Ovary (tissue), 7 donors: ENCODE measurements at regions not wholly inside any gene's neighbourhood (a gene's known extent, or its start where the extent isn't known, plus 50 kb on each side); places are given as distances from the start of the nearest gene placed in this dataset.
"Not testable (repeated sequence)": the region's sequence is repeated elsewhere in the genome, so short reads cannot be mapped to it uniquely, and the experiment has no call there.

Source experiments
- DNase-seq, 5 donors: peaks; one replicate each; pipeline ENCODE4 v3.0.0-alpha.2; 2019 to 2020
- H3K27ac ChIP-seq, 2 donors: fragments of 200-600 bp; one replicate each; pipeline versions ENCODE4 v1.5.1 to v1.8.0; 2019 to 2022
- H3K27me3 ChIP-seq: fragments of 200-600 bp; one replicate; pipeline ENCODE4 v1.8.0; 2022
- H3K36me3 ChIP-seq: fragments of 200-600 bp; sonication (generic); one replicate; pipeline ENCODE4 v1.5.1; 2019
- H3K4me1 ChIP-seq: one replicate; pipeline ENCODE4 v1.8.1; 2013; ENCODE audit warnings: mild to moderate bottlenecking, moderate library complexity; ENCODE audit not compliant: insufficient read depth
- H3K4me3 ChIP-seq: fragments of 200-600 bp; sonication (generic); one replicate; pipeline ENCODE4 v1.5.1; 2017
- H3K9me3 ChIP-seq, 2 donors: fragments of 200-600 bp in 1 of 2; sonication (generic) in 1 of 2; one replicate each; pipeline versions ENCODE4 v1.5.1 to v1.8.1; 2013 to 2019; ENCODE audit warnings: mild to moderate bottlenecking in 1 of 2, moderate library complexity in 1 of 2
- CTCF ChIP-seq, 3 donors: fragments of 450-650 bp in 2 of 3; fragments of 200-600 bp in 1 of 3; IDR thresholded peaks; one replicate each; pipeline versions ENCODE4 v1.5.1 to v1.8.0; 2016 to 2022; ENCODE audit warnings: antibody characterized with exemption in 3 of 3, mild to moderate bottlenecking in 1 of 3
- EP300 ChIP-seq: sonication (generic); formaldehyde crosslinking; IDR thresholded peaks from one replicate; pipeline ENCODE4 v1.6.1; 2017; ENCODE audit warnings: antibody characterized with exemption
- POLR2A ChIP-seq: fragments of 450-650 bp; IDR thresholded peaks from one replicate; pipeline ENCODE4 v1.6.1; 2017; ENCODE audit warnings: antibody characterized with exemption, mild to moderate bottlenecking, moderate library complexity
- WGBS, 3 donors: extraction: QIAGEN DNeasy Blood & Tissue Kit in 1 of 3; methylation state at CpG; one replicate each; pipeline versions ENCODE4 v1.1.5 to v1.1.7; 2013 to 2017; 5-methylcytosine and 5-hydroxymethylcytosine counted together
- intact Hi-C, 4 donors: fragments of 100-400 bp; cut with DNase I; formaldehyde crosslinking; loops; one replicate each; pipeline versions ENCODE4 v1.11.0 to v1.15.1; 2022 to 2023
- donor health status: DM: no; HTN: no; CAD: no; lungs with moderate emphysema.
- donor health status: DM: no; HTN: no; CAD: no.
- donor health status: Bipolar disorder and iron deficiency.
- donor health status: DM: no; HTN: no; CAD: no.
- donor health status: DM: yes; HTN: yes; CAD: no.

GRCh38 chr3:163518065-163518464 is 1560.2 kb downstream of the SI start:
- TF ChIP-seq POLR2A (no peak), CTCF (IDR thresholded peaks at IDR 0.05) (no peak), EP300 (no peak)
- no peak for DNase-seq
- no peaks in the 10 kb centered on the region for H3K9me3 ChIP-seq
- intact Hi-C loops, result no loop called here
- no peaks in the 10 kb centered on the region for H3K36me3 ChIP-seq
- no peaks in the 10 kb centered on the region for H3K27me3 ChIP-seq
- H3K4me1 ChIP-seq, result no peaks in the 10 kb centered on the region
- no peak overlapping the region for H3K27ac ChIP-seq
- 76 to 87% (median 82%) methylated on average over 3 of the region's 3 CpGs for WGBS, 3 donors
- no peak overlapping the region for H3K4me3 ChIP-seq

- peaks cover 2% of the 10 kb centered on the region for H3K27me3 ChIP-seq
- H3K4me1 ChIP-seq, result no peaks in the 10 kb centered on the region
- intact Hi-C loops, result no loop called here
- H3K9me3 ChIP-seq, result no peaks in the 10 kb centered on the region
- no peaks in the 10 kb centered on the region for H3K36me3 ChIP-seq
- WGBS, 3 donors, result 33 to 43% (median 39%) methylated on average over 2 of the region's 2 CpGs
- no peak overlapping the region for H3K27ac ChIP-seq
- no peak for DNase-seq
- no peak overlapping the region for H3K4me3 ChIP-seq
- TF ChIP-seq CTCF (IDR thresholded peaks at IDR 0.05) (no peak), EP300 (no peak), POLR2A (no peak)
Observed at GRCh38 chr3:163513149-163513657, 1565.1 kb downstream of the SI start.

- TF ChIP-seq POLR2A, result no peak
- TF ChIP-seq CTCF (IDR thresholded peaks at IDR 0.05), result no peak
- TF ChIP-seq EP300, result no peak
- Histone ChIP-seq H3K27ac (no peak overlapping the region), H3K27me3 (peaks cover 2% of the 10 kb centered on the region), H3K36me3 (no peaks in the 10 kb centered on the region), H3K9me3 (no peaks in the 10 kb centered on the region), H3K4me1 (no peaks in the 10 kb centered on the region), H3K4me3 (no peak overlapping the region)
- DNase-seq, result no peak
- 43 to 54% (median 49%) methylated on average over 2 of the region's 2 CpGs for WGBS, 3 donors
- intact Hi-C loops, result no loop called here
Observed at GRCh38 chr3:163508206-163508605, 1570.1 kb downstream of the SI start.

- H3K27me3 ChIP-seq, result no peaks in the 10 kb centered on the region
- intact Hi-C loops, result no loop called here
Observed at GRCh38 chr3:163504974-163505373, 1573.3 kb downstream of the SI start.

GRCh38 chr3:163499736-163500219 is 1578.5 kb downstream of the SI start:
- H3K27me3 ChIP-seq, H3K27ac ChIP-seq, intact Hi-C loops, H3K9me3 ChIP-seq, H3K4me3 ChIP-seq, H3K4me1 ChIP-seq, H3K36me3 ChIP-seq, DNase-seq: not testable (repeated sequence)
- WGBS, 3 donors, result 92 to 96% (median 95%) methylated on average over 11 of the region's 11 CpGs

More at GRCh38 chr3:163504974-163505373, 1573.3 kb downstream of the SI start:
- Histone ChIP-seq H3K4me3 (no peak overlapping the region), H3K27ac (no peak overlapping the region), H3K36me3 (no peaks in the 10 kb centered on the region), H3K4me1 (no peaks in the 10 kb centered on the region), H3K9me3 (no peaks in the 10 kb centered on the region)
- TF ChIP-seq EP300, result no peak
- DNase-seq, result no peak

DNA sequence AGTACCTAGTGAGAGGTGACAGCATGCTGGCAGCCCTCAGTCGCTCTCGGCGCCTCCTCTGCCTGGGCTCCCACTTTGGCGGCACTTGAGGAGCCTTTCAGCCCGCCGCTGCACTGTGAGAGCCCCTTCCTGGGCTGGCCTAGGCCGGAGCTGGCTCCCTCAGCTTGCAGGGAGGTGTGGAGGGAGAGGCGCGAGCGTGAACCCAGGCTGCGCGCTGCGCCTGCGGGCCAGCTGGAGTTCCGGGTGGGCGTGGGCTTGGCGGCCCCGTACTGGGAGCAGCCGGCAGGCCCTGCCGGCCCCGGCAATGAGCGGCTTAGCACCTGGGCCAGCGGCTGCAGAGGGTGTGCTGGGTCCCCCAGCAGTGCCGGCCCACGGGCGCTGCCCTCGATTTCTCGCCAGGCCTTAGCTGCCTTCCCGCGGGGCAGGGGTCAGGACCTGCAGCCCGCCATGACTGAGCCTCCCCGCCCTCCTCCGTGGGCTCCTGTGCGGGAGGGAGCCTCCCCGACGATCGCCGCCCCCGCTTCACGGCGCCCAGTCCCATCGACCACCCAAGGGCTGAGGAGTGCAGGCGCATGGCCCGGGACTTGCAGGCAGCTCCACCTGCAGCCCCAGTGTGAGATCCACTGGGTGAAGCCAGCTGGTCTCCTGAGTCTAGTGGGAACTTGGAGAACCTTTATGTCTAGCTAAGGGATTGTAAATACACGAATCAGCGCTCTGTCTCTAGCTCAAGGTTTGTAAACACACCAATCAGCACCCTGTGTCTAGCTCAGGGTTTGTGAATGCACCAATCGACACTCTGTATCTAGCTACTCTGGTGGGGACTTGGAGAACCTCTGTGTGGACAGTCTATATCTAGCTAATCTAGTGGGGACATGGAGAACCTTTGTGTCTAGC is 1579.2 kb downstream of the SI start:
- H3K27ac ChIP-seq, H3K4me3 ChIP-seq, intact Hi-C loops, H3K27me3 ChIP-seq, H3K9me3 ChIP-seq, H3K4me1 ChIP-seq, H3K36me3 ChIP-seq, DNase-seq: not testable (repeated sequence)
- 93 to 96% (median 96%) methylated on average over 31 to 47 of the region's 47 CpGs for WGBS, 3 donors
